HCT116 (cell line): ENCODE measurements at regions not wholly inside any gene's neighbourhood (a gene's known extent, or its start where the extent isn't known, plus 50 kb on each side); places are given as distances from the start of the nearest gene placed in this dataset.

Experiments used
- ATAC-seq: fragments of 200-7000 bp; cut with Tn5 transposase; 2 replicates; pipeline ENCODE4 v1.9.1; 2020; ENCODE audit warnings: mild to moderate bottlenecking, moderate library complexity
- BruUV-seq: library from RNA; stranded (reverse); fragments of 400-500 nt; replicated peaks from 2 replicates; lab custom pipeline; 2021; lab: Mats Ljungman, UMichigan
- CTCF ChIA-PET: fragments of 300-600 bp; sonication (Branson Sonifier 250); formaldehyde crosslinking; loops from one replicate; lab custom pipeline; 2021; ENCODE audit warnings: antibody characterized with exemption; lab: Charles Lee
- POLR2A ChIA-PET: fragments of 300-600, 350-600 bp; sonication (Branson Sonifier 250); formaldehyde crosslinking; loops from one replicate; lab custom pipeline; 2021; ENCODE audit warnings: antibody characterized with exemption; lab: Charles Lee
- RAD21 ChIA-PET, 2 experiments: fragments of 300-600 bp; sonication (Branson Sonifier 250); formaldehyde crosslinking; loops; one replicate each; lab custom pipeline; 2023; ENCODE audit warnings: low total read pairs in 2 of 2; ENCODE audit not compliant: uncharacterized antibody in 2 of 2, unreplicated experiment in 2 of 2, low non-redundant PET in 1 of 2; lab: Charles Lee
- DNase-seq: peaks from one replicate; pipeline ENCODE4 v3.0.0-alpha.2; 2010; ENCODE audit warnings: low read depth, low spot score
- H2AFZ ChIP-seq: fragments of 200-600 bp; shearing (Covaris generic), sonication (generic); 2 replicates; pipeline ENCODE4 v1.6.1; 2017; ENCODE audit warnings: low read depth, mixed run types, mixed read lengths, antibody characterized with exemption, low read length; ENCODE audit not compliant: poor library complexity, severe bottlenecking
- H3K27ac ChIP-seq: 2 replicates; pipeline ENCODE4 v1.5.1; 2012; ENCODE audit warnings: low read depth, low read length
- H3K27me3 ChIP-seq: fragments of 200-600 bp; sonication (generic); 2 replicates; pipeline ENCODE4 v1.6.1; 2016; ENCODE audit warnings: mixed run types, low read length, mixed read lengths; ENCODE audit not compliant: insufficient read depth
- H3K36me3 ChIP-seq, 2 experiments: fragments of 200-500 bp in 1 of 2; fragments of 200-600 bp in 1 of 2; sonication (Bioruptor generic) in 1 of 2; sonication (generic) in 1 of 2; 2 replicates each; pipeline versions ENCODE4 v1.5.1 to v1.6.1; 2014 to 2016; ENCODE audit warnings: low read length in 2 of 2, inconsistent platforms in 1 of 2, mixed read lengths in 1 of 2, mixed run types in 1 of 2; ENCODE audit not compliant: insufficient read depth in 2 of 2, control insufficient read depth in 1 of 2
- H3K4me1 ChIP-seq, 2 experiments: fragments of 200-600 bp in 1 of 2; sonication (generic) in 1 of 2; 2 replicates each; pipeline versions ENCODE4 v1.5.1 to v1.6.1; 2012 to 2017; ENCODE audit warnings: low read length in 2 of 2, inconsistent platforms in 1 of 2, mild to moderate bottlenecking in 1 of 2, mixed read lengths in 1 of 2, mixed run types in 1 of 2, moderate library complexity in 1 of 2; ENCODE audit not compliant: insufficient read depth in 2 of 2, control insufficient read depth in 1 of 2
- H3K4me2 ChIP-seq: fragments of 200-600 bp; sonication (generic); 2 replicates; pipeline ENCODE4 v1.6.1; 2017; ENCODE audit warnings: mixed run types, low read length, mixed read lengths
- H3K4me3 ChIP-seq, 2 experiments: fragments of 200-600 bp in 1 of 2; sonication (generic) in 1 of 2; replicated peaks in 1 of 2; 2 replicates each; pipeline ENCODE4 v1.5.1; 2011 to 2016; ENCODE audit warnings: low read length in 2 of 2, control low read depth in 1 of 2, low read depth in 1 of 2, mild to moderate bottlenecking in 1 of 2, mixed read lengths in 1 of 2, mixed run types in 1 of 2
- H3K79me2 ChIP-seq: fragments of 200-600 bp; sonication (generic); 2 replicates; pipeline ENCODE4 v1.6.1; 2017; ENCODE audit warnings: mild to moderate bottlenecking, mixed run types, low read length, moderate library complexity, mixed read lengths; ENCODE audit not compliant: insufficient read depth
- H3K9ac ChIP-seq: fragments of 200-600 bp; sonication (generic); 2 replicates; pipeline ENCODE4 v1.6.1; 2016; ENCODE audit warnings: low read length, mixed read lengths
- H3K9me2 ChIP-seq: fragments of 200-600 bp; sonication (generic), shearing (Covaris generic); 2 replicates; pipeline ENCODE4 v1.6.1; 2017; ENCODE audit warnings: mixed run types, mild to moderate bottlenecking, moderate library complexity; ENCODE audit not compliant: insufficient read depth
- H3K9me3 ChIP-seq, 2 experiments: fragments of 200-500 bp in 1 of 2; fragments of 200-600 bp in 1 of 2; sonication (Bioruptor generic) in 1 of 2; sonication (generic) in 1 of 2; 2 replicates each; pipeline ENCODE4 v1.6.1; 2014 to 2017; ENCODE audit warnings: low read length in 2 of 2, mixed read lengths in 2 of 2, inconsistent platforms in 1 of 2, low read depth in 1 of 2, mild to moderate bottlenecking in 1 of 2, mixed run types in 1 of 2, moderate library complexity in 1 of 2; ENCODE audit not compliant: control insufficient read depth in 1 of 2, insufficient read depth in 1 of 2
- H4K20me1 ChIP-seq: fragments of 200-600 bp; sonication (generic), shearing (Covaris generic); 2 replicates; pipeline ENCODE4 v1.6.1; 2017; ENCODE audit warnings: mixed run types, mild to moderate bottlenecking, moderate library complexity; ENCODE audit not compliant: insufficient read depth
- CBX3 ChIP-seq: IDR thresholded peaks from 2 replicates; pipeline ENCODE4 v1.6.1; 2012; ENCODE audit warnings: low read depth
- CEBPB ChIP-seq: IDR thresholded peaks from 2 replicates; pipeline ENCODE4 v1.6.1; 2012; ENCODE audit warnings: low read depth
- EGR1 ChIP-seq: IDR thresholded peaks from 2 replicates; pipeline ENCODE4 v1.6.1; 2012; ENCODE audit warnings: low read depth
- ELF1 ChIP-seq: IDR thresholded peaks from 2 replicates; pipeline ENCODE4 v1.6.1; 2012; ENCODE audit warnings: low read depth, borderline replicate concordance
- EZH2 ChIP-seq: fragments of 200-600 bp; sonication (generic); IDR thresholded peaks from 2 replicates; pipeline ENCODE4 v1.6.1; 2017; ENCODE audit warnings: antibody characterized with exemption, mixed run types
- EZH2phosphoT487 ChIP-seq: fragments of 200-600 bp; IDR thresholded peaks from 2 replicates; pipeline ENCODE4 v1.6.1; 2018; ENCODE audit warnings: antibody characterized with exemption, borderline replicate concordance
- FOSL1 ChIP-seq: IDR thresholded peaks from 2 replicates; pipeline ENCODE4 v1.6.1; 2012; ENCODE audit warnings: low read depth
- MAX ChIP-seq: IDR thresholded peaks from 2 replicates; pipeline ENCODE4 v1.6.1; 2012
- POLR2A ChIP-seq: IDR thresholded peaks from 2 replicates; pipeline ENCODE4 v1.7.0; 2011; ENCODE audit warnings: borderline replicate concordance; ENCODE audit not compliant: insufficient read depth, insufficient read length; ENCODE audit errors: extremely low read depth
- POLR2AphosphoS5 ChIP-seq: IDR thresholded peaks from 2 replicates; pipeline ENCODE4 v1.6.1; 2011; ENCODE audit warnings: mild to moderate bottlenecking, low read depth, low read length, moderate library complexity
- RAD21 ChIP-seq: IDR thresholded peaks from 2 replicates; pipeline ENCODE4 v1.6.1; 2012; ENCODE audit warnings: low read depth, mild to moderate bottlenecking
- SIN3A ChIP-seq: IDR thresholded peaks from 2 replicates; pipeline ENCODE4 v1.6.1; 2012; ENCODE audit warnings: low read depth
- SP1 ChIP-seq: IDR thresholded peaks from 2 replicates; pipeline ENCODE4 v1.6.1; 2012; ENCODE audit warnings: low read depth
- SRF ChIP-seq: IDR thresholded peaks from 2 replicates; pipeline ENCODE4 v1.6.1; 2012; ENCODE audit warnings: low read depth
- YY1 ChIP-seq: IDR thresholded peaks from 2 replicates; pipeline ENCODE4 v1.6.1; 2011; ENCODE audit warnings: low read length, low read depth, moderate library complexity, mild to moderate bottlenecking; ENCODE audit not compliant: insufficient replicate concordance; ENCODE audit errors: extremely low read depth
- ZBTB33 ChIP-seq: IDR thresholded peaks from 2 replicates; pipeline ENCODE4 v1.6.1; 2011; ENCODE audit warnings: mild to moderate bottlenecking, low read length, moderate library complexity; ENCODE audit not compliant: insufficient replicate concordance; ENCODE audit errors: extremely low read depth
- ZFX ChIP-seq: fragments of 450-650 bp; IDR thresholded peaks from 2 replicates; pipeline ENCODE4 v1.6.1; 2017
- intact Hi-C: fragments of 100-400 bp; cut with micrococcal nuclease; formaldehyde crosslinking; loops from 2 replicates; pipeline ENCODE4 v1.10.0; 2022
- TF ChIP-seq, protein P1 (sequence below): IDR thresholded peaks from 2 replicates; pipeline ENCODE4 v1.6.1; 2012
- TF ChIP-seq, protein P2 (sequence below): IDR thresholded peaks from 2 replicates; pipeline ENCODE4 v1.6.1; 2012; ENCODE audit warnings: low read depth
- TF ChIP-seq, protein P3 (sequence below), 3 experiments: fragments of 200-600 bp in 1 of 3; sonication (generic) in 1 of 3; IDR thresholded peaks in 2 of 3; conservative IDR thresholded peaks in 1 of 3; 2 replicates each; pipeline ENCODE4 v1.5.1; 2012 to 2017; ENCODE audit warnings: low read depth in 2 of 3, low read length in 2 of 3, antibody characterized with exemption in 1 of 3, borderline replicate concordance in 1 of 3, control low read depth in 1 of 3, mild to moderate bottlenecking in 1 of 3, mixed read lengths in 1 of 3, mixed run types in 1 of 3, moderate library complexity in 1 of 3; ENCODE audit not compliant: insufficient read depth in 1 of 3

DNA sequence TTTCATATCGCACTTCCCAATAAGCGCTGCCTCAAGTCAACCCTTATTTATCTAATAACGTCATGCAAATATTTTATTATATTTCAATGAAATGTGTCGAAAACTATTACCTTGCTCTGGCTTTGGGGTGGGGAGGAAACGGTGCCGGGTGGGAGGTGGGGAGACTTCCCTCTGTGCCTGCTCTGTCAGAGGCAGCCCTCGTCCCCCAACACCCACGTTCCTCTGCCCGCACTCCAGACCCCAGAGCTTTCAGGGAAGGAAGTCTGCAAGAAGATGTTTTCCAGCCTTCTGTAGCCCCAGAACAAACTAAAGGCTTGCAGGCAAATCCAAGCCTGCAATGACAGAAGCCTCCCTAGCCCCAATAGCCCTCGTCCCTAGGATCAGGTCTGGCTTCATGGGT lies 235.7 kb downstream of the BUD13 start:
- TF ChIP-seq CBX3 (no peak), SP1 (no peak), ZFX (no peak), CEBPB (no peak), ELF1 (no peak), EZH2 (no peak), FOSL1 (no peak), RAD21 (no peak), MAX (no peak), SRF (no peak), EZH2phosphoT487 (no peak), POLR2AphosphoS5 (no peak), SIN3A (no peak), POLR2A (no peak), EGR1 (no peak), ZBTB33 (no peak), YY1 (no peak)
- TF ChIP-seq, protein P1, sequence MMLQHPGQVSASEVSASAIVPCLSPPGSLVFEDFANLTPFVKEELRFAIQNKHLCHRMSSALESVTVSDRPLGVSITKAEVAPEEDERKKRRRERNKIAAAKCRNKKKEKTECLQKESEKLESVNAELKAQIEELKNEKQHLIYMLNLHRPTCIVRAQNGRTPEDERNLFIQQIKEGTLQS, result no peak
- TF ChIP-seq, protein P2, sequence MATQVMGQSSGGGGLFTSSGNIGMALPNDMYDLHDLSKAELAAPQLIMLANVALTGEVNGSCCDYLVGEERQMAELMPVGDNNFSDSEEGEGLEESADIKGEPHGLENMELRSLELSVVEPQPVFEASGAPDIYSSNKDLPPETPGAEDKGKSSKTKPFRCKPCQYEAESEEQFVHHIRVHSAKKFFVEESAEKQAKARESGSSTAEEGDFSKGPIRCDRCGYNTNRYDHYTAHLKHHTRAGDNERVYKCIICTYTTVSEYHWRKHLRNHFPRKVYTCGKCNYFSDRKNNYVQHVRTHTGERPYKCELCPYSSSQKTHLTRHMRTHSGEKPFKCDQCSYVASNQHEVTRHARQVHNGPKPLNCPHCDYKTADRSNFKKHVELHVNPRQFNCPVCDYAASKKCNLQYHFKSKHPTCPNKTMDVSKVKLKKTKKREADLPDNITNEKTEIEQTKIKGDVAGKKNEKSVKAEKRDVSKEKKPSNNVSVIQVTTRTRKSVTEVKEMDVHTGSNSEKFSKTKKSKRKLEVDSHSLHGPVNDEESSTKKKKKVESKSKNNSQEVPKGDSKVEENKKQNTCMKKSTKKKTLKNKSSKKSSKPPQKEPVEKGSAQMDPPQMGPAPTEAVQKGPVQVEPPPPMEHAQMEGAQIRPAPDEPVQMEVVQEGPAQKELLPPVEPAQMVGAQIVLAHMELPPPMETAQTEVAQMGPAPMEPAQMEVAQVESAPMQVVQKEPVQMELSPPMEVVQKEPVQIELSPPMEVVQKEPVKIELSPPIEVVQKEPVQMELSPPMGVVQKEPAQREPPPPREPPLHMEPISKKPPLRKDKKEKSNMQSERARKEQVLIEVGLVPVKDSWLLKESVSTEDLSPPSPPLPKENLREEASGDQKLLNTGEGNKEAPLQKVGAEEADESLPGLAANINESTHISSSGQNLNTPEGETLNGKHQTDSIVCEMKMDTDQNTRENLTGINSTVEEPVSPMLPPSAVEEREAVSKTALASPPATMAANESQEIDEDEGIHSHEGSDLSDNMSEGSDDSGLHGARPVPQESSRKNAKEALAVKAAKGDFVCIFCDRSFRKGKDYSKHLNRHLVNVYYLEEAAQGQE, result no peak
- TF ChIP-seq, protein P3, sequence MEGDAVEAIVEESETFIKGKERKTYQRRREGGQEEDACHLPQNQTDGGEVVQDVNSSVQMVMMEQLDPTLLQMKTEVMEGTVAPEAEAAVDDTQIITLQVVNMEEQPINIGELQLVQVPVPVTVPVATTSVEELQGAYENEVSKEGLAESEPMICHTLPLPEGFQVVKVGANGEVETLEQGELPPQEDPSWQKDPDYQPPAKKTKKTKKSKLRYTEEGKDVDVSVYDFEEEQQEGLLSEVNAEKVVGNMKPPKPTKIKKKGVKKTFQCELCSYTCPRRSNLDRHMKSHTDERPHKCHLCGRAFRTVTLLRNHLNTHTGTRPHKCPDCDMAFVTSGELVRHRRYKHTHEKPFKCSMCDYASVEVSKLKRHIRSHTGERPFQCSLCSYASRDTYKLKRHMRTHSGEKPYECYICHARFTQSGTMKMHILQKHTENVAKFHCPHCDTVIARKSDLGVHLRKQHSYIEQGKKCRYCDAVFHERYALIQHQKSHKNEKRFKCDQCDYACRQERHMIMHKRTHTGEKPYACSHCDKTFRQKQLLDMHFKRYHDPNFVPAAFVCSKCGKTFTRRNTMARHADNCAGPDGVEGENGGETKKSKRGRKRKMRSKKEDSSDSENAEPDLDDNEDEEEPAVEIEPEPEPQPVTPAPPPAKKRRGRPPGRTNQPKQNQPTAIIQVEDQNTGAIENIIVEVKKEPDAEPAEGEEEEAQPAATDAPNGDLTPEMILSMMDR (IDR thresholded peaks at IDR 0.05 in 2 of 3, conservative IDR thresholded peaks at IDR 0.05 in 1 of 3; ENCODE audit: borderline replicate concordance in 1 of 3, insufficient read depth in 1 of 3, low read depth in 2 of 3, low read length in 2 of 3), result no peak
- ChIA-PET POLR2A (no interaction called here), RAD21 (no interaction called here), CTCF (no interaction called here)
- Histone ChIP-seq H3K4me2 (no peak overlapping the region), H4K20me1 (no peaks in the 10 kb centered on the region), H3K4me3 (no peak overlapping the region), H3K36me3 (no peaks in the 10 kb centered on the region), H3K9me2 (no peaks in the 10 kb centered on the region), H2AFZ (no peak overlapping the region), H3K9ac (no peak overlapping the region), H3K79me2 (no peaks in the 10 kb centered on the region), H3K4me1 (no peaks in the 10 kb centered on the region), H3K27me3 (peaks cover 95% of the 10 kb centered on the region), H3K9me3 (no peaks in the 10 kb centered on the region), H3K27ac (no peak overlapping the region)
- no TSS peak for BruUV-seq
- DNase-seq, result no peak
- intact Hi-C loops, result no loop called here
- no peak for ATAC-seq
